Activated naive CD8-positive, alpha-beta T cell treated with anti-CD3 and anti-CD28 coated beads, Interleukin-2, amount 50 U/mL, for 24 hours (primary cell): ENCODE measurements at regions not wholly inside any gene's neighbourhood (a gene's known extent, or its start where the extent isn't known, plus 50 kb on each side); places are given as distances from the start of the nearest gene placed in this dataset.

ENCODE experiments used
- ATAC-seq: fragments of 150-1000 bp; cut with Tn5 transposase; one replicate; pipeline ENCODE4 v1.10.0; 2021
- DNase-seq: peaks from one replicate; pipeline ENCODE4 v3.0.0; 2021
- H3K27ac Mint-ChIP-seq: one replicate; pipeline ENCODE4 v1.8.0; 2021; ENCODE audit warnings: mild to moderate bottlenecking, mixed read lengths
- H3K27me3 Mint-ChIP-seq: one replicate; pipeline ENCODE4 v1.8.0; 2021; ENCODE audit warnings: mixed read lengths
- H3K36me3 Mint-ChIP-seq: one replicate; pipeline ENCODE4 v1.8.0; 2021; ENCODE audit warnings: low read depth, mixed read lengths
- H3K4me1 Mint-ChIP-seq: one replicate; pipeline ENCODE4 v1.8.0; 2021; ENCODE audit warnings: mixed read lengths
- H3K4me3 Mint-ChIP-seq: one replicate; pipeline ENCODE4 v1.8.0; 2021; ENCODE audit warnings: mild to moderate bottlenecking, moderate library complexity, mixed read lengths
- H3K9me3 Mint-ChIP-seq: one replicate; pipeline ENCODE4 v1.8.0; 2021; ENCODE audit warnings: mixed read lengths

GRCh38 chr11:111010391-111011274, 234.9 kb upstream of the POU2AF2 start:
- Mint-ChIP-seq H3K4me1 (no peaks in the 10 kb centered on the region), H3K27ac (no peak overlapping the region), H3K9me3 (no peaks in the 10 kb centered on the region), H3K27me3 (peaks cover 11% of the 10 kb centered on the region), H3K4me3 (no peak overlapping the region), H3K36me3 (no peaks in the 10 kb centered on the region)
- no peak for DNase-seq
- ATAC-seq = no peak

- H3K4me3 Mint-ChIP-seq = no peak overlapping the region
- H3K9me3 Mint-ChIP-seq = no peaks in the 10 kb centered on the region
- peaks cover 4% of the 10 kb centered on the region for H3K27me3 Mint-ChIP-seq
- no peaks in the 10 kb centered on the region for H3K4me1 Mint-ChIP-seq
- DNase-seq (no peak), ATAC-seq (no peak)
- H3K27ac Mint-ChIP-seq = no peak overlapping the region
- no peaks in the 10 kb centered on the region for H3K36me3 Mint-ChIP-seq
Measured at GRCh38 chr11:111006227-111006626, 239.3 kb upstream of the POU2AF2 start.

- Mint-ChIP-seq H3K4me1 (no peaks in the 10 kb centered on the region), H3K9me3 (no peaks in the 10 kb centered on the region), H3K27me3 (peaks cover 2% of the 10 kb centered on the region), H3K27ac (no peak overlapping the region), H3K4me3 (no peak overlapping the region), H3K36me3 (no peaks in the 10 kb centered on the region)
- ATAC-seq (no peak), DNase-seq (no peak)
Measured at GRCh38 chr11:111001986-111002611, 243.4 kb upstream of the POU2AF2 start.

GRCh38 chr11:111001081-111001430, 244.5 kb upstream of the POU2AF2 start:
- peaks cover 2% of the 10 kb centered on the region for H3K27me3 Mint-ChIP-seq
- no peak overlapping the region for H3K27ac Mint-ChIP-seq
- no peaks in the 10 kb centered on the region for H3K36me3 Mint-ChIP-seq
- DNase-seq (no peak), ATAC-seq (no peak)
- no peaks in the 10 kb centered on the region for H3K9me3 Mint-ChIP-seq
- H3K4me3 Mint-ChIP-seq = no peak overlapping the region
- H3K4me1 Mint-ChIP-seq = no peaks in the 10 kb centered on the region

GRCh38 chr11:111000400-111001080, 245.0 kb upstream of the POU2AF2 start:
- no peaks in the 10 kb centered on the region for H3K9me3 Mint-ChIP-seq
- no peak overlapping the region for H3K27ac Mint-ChIP-seq
- peaks cover 2% of the 10 kb centered on the region for H3K27me3 Mint-ChIP-seq
- no peaks in the 10 kb centered on the region for H3K4me1 Mint-ChIP-seq
- no peak overlapping the region for H3K4me3 Mint-ChIP-seq
- ATAC-seq = no peak
- no peak for DNase-seq
- no peaks in the 10 kb centered on the region for H3K36me3 Mint-ChIP-seq

GRCh38 chr11:110992481-110992880, 253.0 kb upstream of the POU2AF2 start:
- ATAC-seq (no peak), DNase-seq (no peak)
- Mint-ChIP-seq H3K36me3 (no peaks in the 10 kb centered on the region), H3K4me3 (no peak overlapping the region), H3K27ac (no peak overlapping the region), H3K4me1 (no peaks in the 10 kb centered on the region), H3K9me3 (no peaks in the 10 kb centered on the region), H3K27me3 (peaks cover 3% of the 10 kb centered on the region)

GRCh38 chr11:110991661-110992355, 253.7 kb upstream of the POU2AF2 start:
- Mint-ChIP-seq H3K27ac (no peak overlapping the region), H3K4me3 (no peak overlapping the region), H3K4me1 (no peaks in the 10 kb centered on the region), H3K27me3 (peaks cover 3% of the 10 kb centered on the region), H3K36me3 (no peaks in the 10 kb centered on the region), H3K9me3 (no peaks in the 10 kb centered on the region)
- ATAC-seq (no peak), DNase-seq (no peak)

- no peak for DNase-seq
- Mint-ChIP-seq H3K4me1 (no peaks in the 10 kb centered on the region), H3K27me3 (peaks cover 3% of the 10 kb centered on the region), H3K9me3 (no peaks in the 10 kb centered on the region), H3K4me3 (no peak overlapping the region), H3K27ac (no peak overlapping the region), H3K36me3 (no peaks in the 10 kb centered on the region)
- ATAC-seq = no peak
Measured at GRCh38 chr11:110990311-110990710, 255.2 kb upstream of the POU2AF2 start.

GRCh38 chr11:110989428-110990133, 255.9 kb upstream of the POU2AF2 start:
- Mint-ChIP-seq H3K27ac (no peak overlapping the region), H3K27me3 (peaks cover 3% of the 10 kb centered on the region), H3K36me3 (no peaks in the 10 kb centered on the region), H3K4me3 (no peak overlapping the region), H3K9me3 (no peaks in the 10 kb centered on the region), H3K4me1 (no peaks in the 10 kb centered on the region)
- ATAC-seq (no peak), DNase-seq (no peak)

GRCh38 chr11:110988671-110989070, 256.9 kb upstream of the POU2AF2 start:
- Mint-ChIP-seq H3K27me3 (peaks cover 2% of the 10 kb centered on the region), H3K4me1 (no peaks in the 10 kb centered on the region), H3K27ac (no peak overlapping the region), H3K36me3 (no peaks in the 10 kb centered on the region), H3K9me3 (no peaks in the 10 kb centered on the region), H3K4me3 (no peak overlapping the region)
- ATAC-seq (no peak), DNase-seq (no peak)

GRCh38 chr11:110986016-110986415, 259.5 kb upstream of the POU2AF2 start:
- Mint-ChIP-seq H3K36me3 (no peaks in the 10 kb centered on the region), H3K9me3 (no peaks in the 10 kb centered on the region), H3K27me3 (peaks cover 2% of the 10 kb centered on the region), H3K4me3 (no peak overlapping the region), H3K27ac (no peak overlapping the region), H3K4me1 (no peaks in the 10 kb centered on the region)
- ATAC-seq = no peak
- no peak for DNase-seq

- ATAC-seq (no peak), DNase-seq (no peak)
- no peak overlapping the region for H3K27ac Mint-ChIP-seq
- H3K36me3 Mint-ChIP-seq = no peaks in the 10 kb centered on the region
- H3K9me3 Mint-ChIP-seq = no peaks in the 10 kb centered on the region
- no peak overlapping the region for H3K4me3 Mint-ChIP-seq
- H3K4me1 Mint-ChIP-seq = no peaks in the 10 kb centered on the region
- peaks cover 2% of the 10 kb centered on the region for H3K27me3 Mint-ChIP-seq
Measured at GRCh38 chr11:110985547-110985946, 260.0 kb upstream of the POU2AF2 start.

GRCh38 chr11:110984693-110985092, 260.8 kb upstream of the POU2AF2 start:
- ATAC-seq (no peak), DNase-seq (no peak)
- Mint-ChIP-seq H3K27ac (no peak overlapping the region), H3K4me1 (no peaks in the 10 kb centered on the region), H3K4me3 (no peak overlapping the region), H3K27me3 (peaks cover 2% of the 10 kb centered on the region), H3K9me3 (no peaks in the 10 kb centered on the region), H3K36me3 (no peaks in the 10 kb centered on the region)

GRCh38 chr11:110984147-110984546, 261.4 kb upstream of the POU2AF2 start:
- no peak overlapping the region for H3K27ac Mint-ChIP-seq
- no peaks in the 10 kb centered on the region for H3K4me1 Mint-ChIP-seq
- H3K36me3 Mint-ChIP-seq = no peaks in the 10 kb centered on the region
- DNase-seq (no peak), ATAC-seq (no peak)
- H3K27me3 Mint-ChIP-seq = no peaks in the 10 kb centered on the region
- no peaks in the 10 kb centered on the region for H3K9me3 Mint-ChIP-seq
- H3K4me3 Mint-ChIP-seq = no peak overlapping the region
